ENCODE measurements at regions not wholly inside any gene's neighbourhood (a gene's known extent, or its start where the extent isn't known, plus 50 kb on each side); places are given as distances from the start of the nearest gene placed in this dataset.

GRCh38 chr5:164555809-164556208, 1050.4 kb downstream of the MAT2B start:
- TF ChIP-seq POLR2AphosphoS5 (IDR thresholded peaks at IDR 0.05; ENCODE audit: borderline replicate concordance, low read depth, low read length) (no peak), EZH2 (IDR thresholded peaks at IDR 0.05) (no peak)
